Naive B cell (primary cell): ENCODE measurements at regions not wholly inside any gene's neighbourhood (a gene's known extent, or its start where the extent isn't known, plus 50 kb on each side); places are given as distances from the start of the nearest gene placed in this dataset.
A peak's percentile ranks its signal among the peaks of the same experiment; 100 is the strongest.

Experiments used
- ATAC-seq, 2 donors: fragments of 150-1000 bp; cut with Tn5 transposase; 2 replicates each; pipeline ENCODE4 v1.10.0; 2021; ENCODE audit warnings: low read depth in 2 of 2, mild to moderate bottlenecking in 2 of 2, moderate library complexity in 2 of 2
- DNase-seq: peaks from one replicate; pipeline ENCODE4 v3.0.0; 2022
- H3K27ac Mint-ChIP-seq, 6 donors: one replicate each; pipeline ENCODE4 v1.8.0; 2020 to 2022; ENCODE audit warnings: mild to moderate bottlenecking in 6 of 6, mixed read lengths in 6 of 6, moderate library complexity in 5 of 6, inconsistent platforms in 2 of 6
- H3K27me3 Mint-ChIP-seq, 3 donors: one replicate each; pipeline ENCODE4 v1.8.0; 2021 to 2022; ENCODE audit warnings: mixed read lengths in 3 of 3, mild to moderate bottlenecking in 1 of 3
- H3K36me3 Mint-ChIP-seq, 2 donors: one replicate each; pipeline ENCODE4 v1.8.0; 2020 to 2022; ENCODE audit warnings: mixed read lengths in 2 of 2, inconsistent platforms in 1 of 2, mild to moderate bottlenecking in 1 of 2
- H3K4me1 Mint-ChIP-seq, 3 donors: one replicate each; pipeline ENCODE4 v1.8.0; 2020 to 2022; ENCODE audit warnings: mixed read lengths in 3 of 3, inconsistent platforms in 1 of 3, mild to moderate bottlenecking in 1 of 3, moderate library complexity in 1 of 3
- H3K4me3 Mint-ChIP-seq, 8 donors: one replicate each; pipeline ENCODE4 v1.8.0; 2020 to 2022; ENCODE audit warnings: mild to moderate bottlenecking in 8 of 8, mixed read lengths in 8 of 8, moderate library complexity in 8 of 8, inconsistent platforms in 2 of 8
- H3K9me3 Mint-ChIP-seq, 7 donors: one replicate each; pipeline ENCODE4 v1.8.0; 2020 to 2022; ENCODE audit warnings: mixed read lengths in 7 of 7, mild to moderate bottlenecking in 5 of 7, inconsistent platforms in 2 of 7, moderate library complexity in 1 of 7

DNA sequence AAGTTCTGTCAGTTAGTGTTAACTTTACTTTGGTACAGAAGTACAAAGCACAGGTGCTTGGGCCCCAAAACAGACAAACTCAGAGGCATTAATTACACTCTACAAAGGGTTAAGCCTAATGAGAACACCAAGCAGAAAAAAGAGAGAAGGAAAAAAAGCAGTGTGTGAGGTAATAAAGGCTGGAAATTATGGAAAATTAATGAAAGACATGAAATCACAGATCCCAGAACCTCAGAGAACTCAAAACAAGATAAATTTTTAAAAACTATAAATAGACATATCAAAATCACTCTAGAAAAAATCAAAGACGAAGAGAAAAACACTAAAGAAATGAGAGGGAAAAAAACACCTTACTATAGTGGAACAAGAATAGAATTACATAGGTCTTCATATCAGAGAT, 354.2 kb upstream of the ADAMTS16 start:
- no peaks in the 10 kb centered on the region for H3K27me3 Mint-ChIP-seq
- no peaks in the 10 kb centered on the region for H3K36me3 Mint-ChIP-seq
- H3K9me3 Mint-ChIP-seq = peaks cover 3 to 24% (median 10%) of the 10 kb centered on the region in 7 donors
- no peak overlapping the region for H3K4me3 Mint-ChIP-seq
- DNase-seq (no peak), ATAC-seq (no peak)
- no peaks in the 10 kb centered on the region for H3K4me1 Mint-ChIP-seq
- H3K27ac Mint-ChIP-seq = no peak overlapping the region

DNA sequence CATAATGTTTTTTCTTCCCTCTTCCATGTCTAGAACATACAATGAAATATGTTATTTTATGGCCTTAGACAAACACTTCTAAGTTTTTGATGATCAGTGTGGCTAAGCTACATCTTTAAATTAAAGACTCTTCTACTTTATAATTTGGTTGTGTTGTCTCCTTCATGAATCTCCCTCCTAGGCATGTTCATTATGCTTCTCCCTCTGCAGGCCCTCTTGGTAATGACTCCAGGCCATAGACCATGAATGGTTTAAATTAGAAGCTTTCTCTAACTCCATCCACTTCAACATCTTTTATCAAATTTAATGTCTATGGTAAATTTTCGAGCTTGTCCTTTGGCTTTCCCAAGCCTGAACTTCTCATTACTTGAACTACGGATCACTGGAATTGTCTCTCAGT, 342.7 kb upstream of the ADAMTS16 start:
- Mint-ChIP-seq H3K4me3 (no peak overlapping the region), H3K36me3 (no peaks in the 10 kb centered on the region), H3K9me3 (peaks cover under 1 to 18% (median 6%) of the 10 kb centered on the region in 7 donors), H3K4me1 (no peaks in the 10 kb centered on the region), H3K27me3 (no peaks in the 10 kb centered on the region), H3K27ac (no peak overlapping the region)
- ATAC-seq (no peak), DNase-seq (no peak)

GRCh38 chr5:4802044-4802443, 338.1 kb upstream of the ADAMTS16 start:
- Mint-ChIP-seq H3K36me3 (no peaks in the 10 kb centered on the region), H3K9me3 (peaks cover 2 to 29% (median 6%) of the 10 kb centered on the region in 7 donors), H3K27ac (no peak overlapping the region), H3K27me3 (no peaks in the 10 kb centered on the region), H3K4me1 (no peaks in the 10 kb centered on the region), H3K4me3 (no peak overlapping the region)
- DNase-seq (no peak), ATAC-seq (no peak)

GRCh38 chr5:4804691-4805360, 335.3 kb upstream of the ADAMTS16 start:
- DNase-seq = no peak
- H3K4me3 Mint-ChIP-seq = no peak overlapping the region
- peaks cover 3 to 21% (median 7%) of the 10 kb centered on the region in 7 donors for H3K9me3 Mint-ChIP-seq

GRCh38 chr5:4815002-4815401, 325.1 kb upstream of the ADAMTS16 start:
- Mint-ChIP-seq H3K4me1 (no peaks in the 10 kb centered on the region), H3K4me3 (no peak overlapping the region), H3K36me3 (no peaks in the 10 kb centered on the region), H3K9me3 (peaks cover 0 to 12% (median 7%) of the 10 kb centered on the region in 7 donors), H3K27me3 (peaks cover 0 to 5% (median 0%) of the 10 kb centered on the region in 3 donors), H3K27ac (no peak overlapping the region)
- ATAC-seq (no peak), DNase-seq (no peak)

More at GRCh38 chr5:4804691-4805360, 335.3 kb upstream of the ADAMTS16 start:
- no peak for ATAC-seq
- Mint-ChIP-seq H3K36me3 (no peaks in the 10 kb centered on the region), H3K27ac (no peak overlapping the region), H3K27me3 (no peaks in the 10 kb centered on the region), H3K4me1 (no peaks in the 10 kb centered on the region)

DNA sequence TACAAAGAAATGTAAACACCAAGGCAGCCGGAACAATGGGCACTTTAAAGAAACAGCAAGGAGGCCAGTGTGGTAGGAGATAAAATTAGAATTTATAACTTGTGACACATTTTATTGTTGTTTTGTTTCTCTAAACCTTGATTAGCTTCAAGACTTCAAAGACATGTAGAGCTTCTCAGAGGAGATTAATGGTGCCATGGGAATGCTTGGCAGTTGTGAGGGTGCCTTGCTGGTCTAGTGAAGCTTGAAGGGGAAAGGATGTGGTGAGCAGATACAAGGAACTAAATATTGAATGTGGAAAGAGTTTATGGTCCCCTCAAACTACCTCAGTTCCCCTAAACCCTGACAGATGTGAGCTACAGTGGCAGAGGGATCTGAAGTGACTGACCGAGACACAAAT, 322.4 kb upstream of the ADAMTS16 start:
- DNase-seq = no peak

GRCh38 chr5:4831325-4831724, 308.8 kb upstream of the ADAMTS16 start:
- Mint-ChIP-seq H3K27ac (no peak overlapping the region), H3K9me3 (peaks cover 0 to 4% (median 0%) of the 10 kb centered on the region in 7 donors), H3K4me3 (no peak overlapping the region), H3K27me3 (no peaks in the 10 kb centered on the region), H3K36me3 (no peaks in the 10 kb centered on the region), H3K4me1 (no peaks in the 10 kb centered on the region)
- DNase-seq (no peak), ATAC-seq (no peak)

More for the DNA sequence above, 322.4 kb upstream of the ADAMTS16 start:
- no peaks in the 10 kb centered on the region for H3K4me1 Mint-ChIP-seq
- H3K9me3 Mint-ChIP-seq = peaks cover 0 to 12% (median 7%) of the 10 kb centered on the region in 7 donors
- no peak overlapping the region for H3K4me3 Mint-ChIP-seq
- ATAC-seq = no peak
- H3K27ac Mint-ChIP-seq = peak overlapping the region in 1 of 6 donors; percentile 75
- H3K27me3 Mint-ChIP-seq = no peaks in the 10 kb centered on the region
- H3K36me3 Mint-ChIP-seq = no peaks in the 10 kb centered on the region

DNA sequence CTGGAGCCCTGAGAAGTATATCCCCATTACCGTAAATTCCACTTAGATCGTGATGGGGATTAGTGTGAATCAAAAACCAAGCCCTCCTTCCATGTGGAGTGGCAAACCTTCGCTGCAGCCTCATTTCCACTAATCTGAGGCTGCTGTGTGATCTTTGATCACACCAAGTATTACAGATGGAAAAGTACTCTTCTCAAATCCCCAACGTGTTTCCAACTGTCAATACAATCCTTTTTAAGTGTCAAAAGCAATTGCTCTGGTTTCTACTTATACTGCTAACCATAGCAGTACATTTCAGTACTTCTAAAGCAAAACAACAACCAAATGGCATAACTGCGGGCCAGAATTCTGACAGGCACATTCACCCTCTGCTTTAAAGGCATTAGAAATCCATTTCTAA, 307.7 kb upstream of the ADAMTS16 start:
- no peaks in the 10 kb centered on the region for H3K27me3 Mint-ChIP-seq
- no peaks in the 10 kb centered on the region for H3K36me3 Mint-ChIP-seq
- DNase-seq (no peak), ATAC-seq (no peak)
- no peak overlapping the region for H3K4me3 Mint-ChIP-seq
- no peak overlapping the region for H3K27ac Mint-ChIP-seq
- peaks cover 0 to 4% (median 0%) of the 10 kb centered on the region in 7 donors for H3K9me3 Mint-ChIP-seq
- no peaks in the 10 kb centered on the region for H3K4me1 Mint-ChIP-seq

DNA sequence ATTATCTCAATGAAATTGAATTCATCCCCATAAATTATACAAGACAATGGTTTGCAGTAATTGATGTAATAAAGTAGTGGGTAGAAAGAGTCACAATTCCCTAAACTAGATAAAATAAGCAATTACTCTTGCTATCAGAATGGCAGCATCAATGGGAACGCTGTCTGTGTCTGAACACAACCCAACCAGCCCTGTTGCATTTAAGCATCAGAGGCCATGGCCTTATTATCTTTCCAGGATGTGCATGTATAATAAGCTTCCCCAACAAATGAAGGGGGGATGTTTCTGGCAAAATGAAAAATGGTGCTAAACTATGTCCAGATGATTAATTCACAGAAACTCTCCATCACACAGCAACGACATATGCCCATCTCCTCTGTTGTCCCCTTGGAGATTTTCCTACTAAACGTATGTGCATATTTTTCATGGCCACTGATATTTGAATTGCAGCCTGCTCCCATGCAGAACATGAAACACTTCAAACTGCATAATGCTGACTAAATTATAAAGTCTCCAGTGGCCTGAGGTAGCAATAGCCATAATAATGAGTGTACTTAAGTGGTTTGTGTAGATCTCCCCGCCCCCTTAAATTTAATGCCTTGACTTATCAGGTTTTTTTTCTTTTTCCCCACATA, 306.9 kb upstream of the ADAMTS16 start:
- H3K27me3 Mint-ChIP-seq = no peaks in the 10 kb centered on the region
- no peak overlapping the region for H3K4me3 Mint-ChIP-seq
- peaks cover 0 to 4% (median 0%) of the 10 kb centered on the region in 7 donors for H3K9me3 Mint-ChIP-seq
- H3K27ac Mint-ChIP-seq = no peak overlapping the region
- no peaks in the 10 kb centered on the region for H3K4me1 Mint-ChIP-seq
- H3K36me3 Mint-ChIP-seq = no peaks in the 10 kb centered on the region
- DNase-seq = no peak
- ATAC-seq = no peak

DNA sequence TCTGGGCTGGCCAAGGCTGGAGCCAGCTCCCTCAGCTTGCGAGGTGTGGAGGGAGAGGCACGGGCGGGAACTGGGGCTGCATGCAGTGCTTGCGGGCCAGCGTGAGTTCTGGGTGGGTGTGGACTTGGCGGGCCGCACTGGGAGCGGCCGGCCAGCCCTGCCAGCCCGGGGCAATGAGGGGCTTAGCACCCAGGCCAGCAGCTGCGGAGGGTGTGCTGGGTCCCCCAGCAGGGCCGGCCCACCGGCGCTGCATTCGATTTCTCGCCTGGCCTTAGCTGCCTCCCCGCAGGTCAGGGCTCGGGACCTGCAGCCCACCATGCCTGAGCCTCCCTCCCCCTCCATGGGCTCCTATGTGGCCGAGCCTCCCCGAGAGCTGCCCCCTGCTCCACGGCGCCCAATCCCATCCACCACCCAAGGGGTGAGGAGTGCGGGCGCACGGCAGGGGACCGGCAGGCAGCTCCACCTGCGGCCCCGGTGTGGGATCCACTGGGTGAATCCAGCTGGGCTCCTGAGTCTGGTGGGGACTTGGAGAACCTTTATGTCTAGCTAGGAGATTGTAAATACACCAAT, 302.6 kb upstream of the ADAMTS16 start:
- Mint-ChIP-seq H3K36me3 (no peaks in the 10 kb centered on the region), H3K27ac (no peak overlapping the region), H3K9me3 (peaks cover 0 to 8% (median 1%) of the 10 kb centered on the region in 7 donors), H3K4me1 (no peaks in the 10 kb centered on the region), H3K4me3 (no peak overlapping the region), H3K27me3 (no peaks in the 10 kb centered on the region)
- DNase-seq (no peak), ATAC-seq (no peak)

DNA sequence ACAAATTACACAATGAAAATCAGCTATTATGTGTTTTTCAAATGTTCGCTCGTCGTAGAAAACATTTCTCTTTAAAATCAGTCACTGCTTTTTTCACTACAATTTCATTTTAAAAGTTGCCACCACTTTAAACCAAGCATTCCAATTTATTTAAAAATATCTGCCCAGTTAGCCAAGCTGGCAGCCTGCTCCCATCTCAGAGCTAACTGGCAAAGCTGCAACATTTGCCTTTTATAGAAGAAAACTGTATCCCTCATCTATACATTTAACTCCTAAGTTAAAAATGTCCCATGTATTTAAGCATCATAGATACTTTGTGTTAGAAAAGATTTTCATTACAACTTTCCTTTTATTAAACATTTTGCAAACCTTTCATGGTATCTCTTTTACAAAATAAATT, 294.9 kb upstream of the ADAMTS16 start:
- ATAC-seq (no peak), DNase-seq (no peak)
- Mint-ChIP-seq H3K27me3 (no peaks in the 10 kb centered on the region), H3K36me3 (no peaks in the 10 kb centered on the region), H3K4me1 (no peaks in the 10 kb centered on the region), H3K27ac (no peak overlapping the region), H3K9me3 (peaks cover 2 to 21% (median 9%) of the 10 kb centered on the region in 7 donors), H3K4me3 (no peak overlapping the region)

DNA sequence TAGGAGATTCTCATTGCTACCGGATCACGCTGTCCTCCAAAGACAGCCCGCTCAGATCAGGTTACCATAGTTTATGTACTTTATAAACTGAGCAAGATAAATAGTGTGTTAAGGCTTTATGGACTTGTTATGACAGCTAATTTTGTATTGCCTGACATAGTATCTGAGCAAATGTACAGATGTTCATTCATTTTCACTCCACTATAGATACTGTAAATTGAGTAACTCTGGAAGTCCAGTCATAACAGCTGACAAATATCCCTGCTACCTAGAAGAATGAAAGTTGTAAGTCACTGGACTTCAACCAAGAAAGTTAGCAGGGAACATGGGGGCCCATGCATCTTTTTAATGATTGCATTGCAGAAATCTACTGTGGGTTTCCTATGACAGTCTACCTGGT, 292.4 kb upstream of the ADAMTS16 start:
- H3K4me3 Mint-ChIP-seq = no peak overlapping the region
- ATAC-seq = no peak
- H3K4me1 Mint-ChIP-seq = no peaks in the 10 kb centered on the region
- no peaks in the 10 kb centered on the region for H3K27me3 Mint-ChIP-seq
- H3K36me3 Mint-ChIP-seq = no peaks in the 10 kb centered on the region
- DNase-seq = no peak
- no peak overlapping the region for H3K27ac Mint-ChIP-seq
- H3K9me3 Mint-ChIP-seq = peaks cover 4 to 18% (median 6%) of the 10 kb centered on the region in 7 donors

DNA sequence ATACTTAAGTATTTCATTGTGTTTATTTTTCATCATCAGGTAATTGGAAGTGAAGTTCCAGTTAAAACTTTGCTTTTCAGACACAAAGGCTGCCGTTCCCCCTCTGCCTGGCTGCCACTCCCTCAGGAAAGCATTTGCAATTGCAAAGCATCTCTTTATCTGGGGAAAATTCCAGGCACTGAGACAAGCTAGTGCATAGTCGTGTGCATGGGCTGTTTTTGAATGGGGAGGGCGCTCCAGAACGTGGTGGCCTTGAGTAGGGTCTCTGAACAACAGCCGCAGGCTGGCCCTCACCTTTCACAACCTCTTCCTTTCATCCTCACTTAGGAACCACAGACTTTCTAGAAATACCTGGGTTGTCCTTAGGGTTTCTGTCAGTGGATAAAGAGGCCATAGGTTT, 285.1 kb upstream of the ADAMTS16 start:
- Mint-ChIP-seq H3K4me1 (no peaks in the 10 kb centered on the region), H3K9me3 (peaks cover 0 to 11% (median 2%) of the 10 kb centered on the region in 7 donors), H3K27me3 (peaks cover 3 to 13% (median 7%) of the 10 kb centered on the region in 3 donors), H3K4me3 (no peak overlapping the region), H3K27ac (no peak overlapping the region), H3K36me3 (no peaks in the 10 kb centered on the region)
- ATAC-seq (no peak), DNase-seq (no peak)

GRCh38 chr5:4855880-4856279, 284.2 kb upstream of the ADAMTS16 start:
- no peaks in the 10 kb centered on the region for H3K36me3 Mint-ChIP-seq
- H3K27ac Mint-ChIP-seq = no peak overlapping the region
- H3K4me3 Mint-ChIP-seq = no peak overlapping the region
- peaks cover 0 to 11% (median 2%) of the 10 kb centered on the region in 7 donors for H3K9me3 Mint-ChIP-seq
- no peak for DNase-seq
- no peaks in the 10 kb centered on the region for H3K4me1 Mint-ChIP-seq
- peaks cover 3 to 15% (median 7%) of the 10 kb centered on the region in 3 donors for H3K27me3 Mint-ChIP-seq
- no peak for ATAC-seq
